HUES6 (cell line): ENCODE measurements at regions not wholly inside any gene's neighbourhood (a gene's known extent, or its start where the extent isn't known, plus 50 kb on each side); places are given as distances from the start of the nearest gene placed in this dataset.

Source experiments
- H3K27ac ChIP-seq: 2 replicates; pipeline ENCODE4 v1.7.0; 2013; ENCODE audit warnings: low read depth, mild to moderate bottlenecking, low read length, inconsistent platforms
- H3K27me3 ChIP-seq: 2 replicates; pipeline ENCODE4 v1.6.1; 2013; ENCODE audit warnings: low read length; ENCODE audit not compliant: control insufficient read depth, insufficient read depth
- H3K36me3 ChIP-seq: 2 replicates; pipeline ENCODE4 v1.6.1; 2013; ENCODE audit warnings: low read length; ENCODE audit not compliant: control insufficient read depth, insufficient read depth
- H3K4me1 ChIP-seq: 2 replicates; pipeline ENCODE4 v1.6.1; 2013; ENCODE audit warnings: low read length; ENCODE audit not compliant: control insufficient read depth, insufficient read depth
- H3K4me3 ChIP-seq: 2 replicates; pipeline ENCODE4 v1.5.1; 2013; ENCODE audit warnings: low read depth, low read length
- H3K9ac ChIP-seq: one replicate; pipeline ENCODE4 v1.6.1; 2013; ENCODE audit warnings: mild to moderate bottlenecking, low read length
- H3K9me3 ChIP-seq: 2 replicates; pipeline ENCODE4 v1.6.1; 2013; ENCODE audit warnings: low read depth, low read length; ENCODE audit not compliant: control insufficient read depth, insufficient read depth

GRCh38 chr10:31709476-31709875 is 219.2 kb downstream of the ARHGAP12 start:
- no peak overlapping the region for H3K4me3 ChIP-seq
- no peak overlapping the region for H3K27ac ChIP-seq
- H3K9ac ChIP-seq = no peak overlapping the region
- H3K9me3 ChIP-seq = peaks cover 43% of the 10 kb centered on the region
- peaks cover 24% of the 10 kb centered on the region for H3K4me1 ChIP-seq
- no peaks in the 10 kb centered on the region for H3K27me3 ChIP-seq
- H3K36me3 ChIP-seq = no peaks in the 10 kb centered on the region

GRCh38 chr10:31709028-31709427 is 219.6 kb downstream of the ARHGAP12 start:
- H3K4me3 ChIP-seq = no peak overlapping the region
- peaks cover 24% of the 10 kb centered on the region for H3K4me1 ChIP-seq
- H3K27me3 ChIP-seq = no peaks in the 10 kb centered on the region
- peaks cover 48% of the 10 kb centered on the region for H3K9me3 ChIP-seq
- H3K9ac ChIP-seq = no peak overlapping the region
- H3K27ac ChIP-seq = no peak overlapping the region
- H3K36me3 ChIP-seq = no peaks in the 10 kb centered on the region

- no peaks in the 10 kb centered on the region for H3K27me3 ChIP-seq
- peaks cover 24% of the 10 kb centered on the region for H3K4me1 ChIP-seq
- H3K9me3 ChIP-seq = peaks cover 53% of the 10 kb centered on the region
- H3K9ac ChIP-seq = no peak overlapping the region
- H3K36me3 ChIP-seq = no peaks in the 10 kb centered on the region
- no peak overlapping the region for H3K4me3 ChIP-seq
- no peak overlapping the region; the same call in 1 of the 2 replicates for H3K27ac ChIP-seq
Observed at GRCh38 chr10:31708474-31708873, 220.2 kb downstream of the ARHGAP12 start.

- Histone ChIP-seq H3K27ac (peak overlapping the region; percentile 35; the same call in 1 of the 2 replicates), H3K9ac (no peak overlapping the region), H3K27me3 (no peaks in the 10 kb centered on the region), H3K9me3 (peaks cover 56% of the 10 kb centered on the region), H3K4me3 (no peak overlapping the region), H3K4me1 (peaks cover 24% of the 10 kb centered on the region), H3K36me3 (no peaks in the 10 kb centered on the region)
Observed at GRCh38 chr10:31708046-31708445, 220.6 kb downstream of the ARHGAP12 start.

GRCh38 chr10:31707093-31708039 is 221.3 kb downstream of the ARHGAP12 start:
- Histone ChIP-seq H3K27ac (peak overlapping the region; percentile 35; the same call in 1 of the 2 replicates), H3K9ac (peak overlapping the region; percentile 35), H3K27me3 (no peaks in the 10 kb centered on the region), H3K36me3 (no peaks in the 10 kb centered on the region), H3K9me3 (peaks cover 57% of the 10 kb centered on the region), H3K4me3 (no peak overlapping the region), H3K4me1 (peaks cover 24% of the 10 kb centered on the region)

- H3K27ac ChIP-seq = no peak overlapping the region
- no peak overlapping the region for H3K9ac ChIP-seq
Observed at GRCh38 chr10:31706464-31707092, 222.1 kb downstream of the ARHGAP12 start.

GRCh38 chr10:31705136-31705535 is 223.5 kb downstream of the ARHGAP12 start:
- H3K4me1 ChIP-seq = peaks cover 24% of the 10 kb centered on the region
- no peaks in the 10 kb centered on the region for H3K36me3 ChIP-seq
- H3K4me3 ChIP-seq = no peak overlapping the region
- no peaks in the 10 kb centered on the region for H3K27me3 ChIP-seq
- H3K9me3 ChIP-seq = peaks cover 47% of the 10 kb centered on the region
- no peak overlapping the region for H3K27ac ChIP-seq
- H3K9ac ChIP-seq = no peak overlapping the region

More at GRCh38 chr10:31706464-31707092, 222.1 kb downstream of the ARHGAP12 start:
- Histone ChIP-seq H3K36me3 (no peaks in the 10 kb centered on the region), H3K4me3 (no peak overlapping the region), H3K4me1 (peaks cover 24% of the 10 kb centered on the region), H3K9me3 (peaks cover 53% of the 10 kb centered on the region), H3K27me3 (no peaks in the 10 kb centered on the region)

- no peaks in the 10 kb centered on the region for H3K27me3 ChIP-seq
- H3K9ac ChIP-seq = no peak overlapping the region
- H3K4me1 ChIP-seq = peaks cover 24% of the 10 kb centered on the region
- H3K9me3 ChIP-seq = peaks cover 41% of the 10 kb centered on the region
- H3K4me3 ChIP-seq = no peak overlapping the region
- H3K27ac ChIP-seq = no peak overlapping the region
- no peaks in the 10 kb centered on the region for H3K36me3 ChIP-seq
Observed at GRCh38 chr10:31704195-31704594, 224.4 kb downstream of the ARHGAP12 start.

GRCh38 chr10:31702954-31703353 is 225.7 kb downstream of the ARHGAP12 start:
- Histone ChIP-seq H3K4me1 (peaks cover 15% of the 10 kb centered on the region), H3K27ac (no peak overlapping the region), H3K27me3 (no peaks in the 10 kb centered on the region), H3K36me3 (no peaks in the 10 kb centered on the region), H3K4me3 (no peak overlapping the region), H3K9ac (no peak overlapping the region), H3K9me3 (peaks cover 41% of the 10 kb centered on the region)

GRCh38 chr10:31702005-31702404 is 226.6 kb downstream of the ARHGAP12 start:
- Histone ChIP-seq H3K9me3 (peaks cover 41% of the 10 kb centered on the region), H3K4me1 (peaks cover 13% of the 10 kb centered on the region), H3K27ac (no peak overlapping the region), H3K36me3 (no peaks in the 10 kb centered on the region), H3K27me3 (no peaks in the 10 kb centered on the region), H3K4me3 (no peak overlapping the region), H3K9ac (no peak overlapping the region)

- Histone ChIP-seq H3K9ac (no peak overlapping the region), H3K4me1 (peaks cover 9% of the 10 kb centered on the region; the same call in 1 of the 2 replicates), H3K27me3 (no peaks in the 10 kb centered on the region), H3K4me3 (no peak overlapping the region), H3K9me3 (peaks cover 41% of the 10 kb centered on the region), H3K27ac (no peak overlapping the region), H3K36me3 (no peaks in the 10 kb centered on the region)
Observed at GRCh38 chr10:31701546-31701945, 227.1 kb downstream of the ARHGAP12 start.
